GM18517 (cell line): ENCODE measurements at regions not wholly inside any gene's neighbourhood (a gene's known extent, or its start where the extent isn't known, plus 50 kb on each side); places are given as distances from the start of the nearest gene placed in this dataset.

Experiments
- ATAC-seq: cut with Tn5 transposase; IDR thresholded peaks from one replicate; pipeline ENCODE4 v1.9.1; 2021; ENCODE audit warnings: mild to moderate bottlenecking, moderate library complexity; ENCODE audit not compliant: unreplicated experiment

- no peak for ATAC-seq
Observed at GRCh38 chr9:2559192-2560152, 62.1 kb upstream of the VLDLR start.

GRCh38 chr9:2560180-2560579 is 61.4 kb upstream of the VLDLR start:
- ATAC-seq = no peak

- ATAC-seq = no peak
Observed at GRCh38 chr9:2565676-2566340, 55.8 kb upstream of the VLDLR start.

GRCh38 chr9:2567922-2568321 is 53.7 kb upstream of the VLDLR start:
- no peak for ATAC-seq

- ATAC-seq = no peak
Observed at GRCh38 chr9:2568689-2569088, 52.9 kb upstream of the VLDLR start.

GRCh38 chr9:2570615-2571479 is 50.7 kb upstream of the VLDLR start:
- peak; percentile 70 for ATAC-seq
